Loucy (cell line): ENCODE measurements at regions not wholly inside any gene's neighbourhood (a gene's known extent, or its start where the extent isn't known, plus 50 kb on each side); places are given as distances from the start of the nearest gene placed in this dataset.

ENCODE experiments used
- H2AFZ ChIP-seq: fragments of 200-600 bp; sonication (generic); 2 replicates; pipeline ENCODE4 v1.6.0; 2016; ENCODE audit warnings: antibody characterized with exemption, mild to moderate bottlenecking, low read length, moderate library complexity
- H3F3A ChIP-seq: fragments of 200-600 bp; 2 replicates; pipeline ENCODE4 v1.6.0; 2016; ENCODE audit warnings: antibody characterized with exemption, low read depth, mild to moderate bottlenecking
- H3K27me3 ChIP-seq: fragments of 200-600 bp; sonication (generic); 2 replicates; pipeline ENCODE4 v1.6.1; 2014; ENCODE audit warnings: low read length, mild to moderate bottlenecking; ENCODE audit not compliant: insufficient read depth, poor library complexity, severe bottlenecking
- H3K36me3 ChIP-seq: fragments of 200-600 bp; sonication (generic); 2 replicates; pipeline ENCODE4 v1.6.1; 2016; ENCODE audit warnings: low read length; ENCODE audit not compliant: insufficient read depth
- H3K4me1 ChIP-seq: fragments of 200-600 bp; sonication (generic); 2 replicates; pipeline ENCODE4 v1.5.1; 2014; ENCODE audit warnings: low read length, mild to moderate bottlenecking; ENCODE audit not compliant: insufficient read depth, poor library complexity, severe bottlenecking
- H3K4me2 ChIP-seq: fragments of 200-600 bp; sonication (generic); 2 replicates; pipeline ENCODE4 v1.6.0; 2014; ENCODE audit warnings: antibody characterized with exemption, low read length, low read depth, mild to moderate bottlenecking; ENCODE audit not compliant: poor library complexity, severe bottlenecking
- H3K4me3 ChIP-seq: fragments of 200-600 bp; sonication (generic); 2 replicates; pipeline ENCODE4 v1.5.1; 2014; ENCODE audit warnings: low read length, mild to moderate bottlenecking, mixed read lengths; ENCODE audit not compliant: poor library complexity, severe bottlenecking
- H3K79me2 ChIP-seq: fragments of 200-600 bp; sonication (generic); 2 replicates; pipeline ENCODE4 v1.6.1; 2014; ENCODE audit warnings: low read length; ENCODE audit not compliant: insufficient read depth
- H3K9ac ChIP-seq: fragments of 200-600 bp; sonication (generic); 2 replicates; pipeline ENCODE4 v1.6.0; 2014; ENCODE audit warnings: mild to moderate bottlenecking, low read depth, low read length, moderate library complexity; ENCODE audit not compliant: poor library complexity, severe bottlenecking
- H3K9me2 ChIP-seq: fragments of 200-600 bp; sonication (generic); replicated peaks from 2 replicates; pipeline ENCODE4 v1.6.1; 2016; ENCODE audit warnings: low read depth, low read length, mixed read lengths
- H3K9me3 ChIP-seq: fragments of 200-600 bp; sonication (generic); 2 replicates; pipeline ENCODE4 v1.6.1; 2014; ENCODE audit warnings: mild to moderate bottlenecking, antibody characterized with exemption, low read length, low read depth; ENCODE audit not compliant: insufficient read depth
- H4K20me1 ChIP-seq: fragments of 200-600 bp; sonication (generic); 2 replicates; pipeline ENCODE4 v1.6.0; 2014; ENCODE audit warnings: antibody characterized with exemption, low read length, mild to moderate bottlenecking; ENCODE audit not compliant: insufficient read depth, poor library complexity, severe bottlenecking
- EZH2phosphoT487 ChIP-seq: fragments of 200-600 bp; IDR thresholded peaks from 2 replicates; pipeline ENCODE4 v1.6.1; 2018; ENCODE audit warnings: antibody characterized with exemption, mild to moderate bottlenecking, moderate library complexity, borderline replicate concordance
- TF ChIP-seq, protein P1 (sequence below): fragments of 200-600 bp; sonication (generic); conservative IDR thresholded peaks from 2 replicates; pipeline ENCODE4 v1.5.1; 2014; ENCODE audit warnings: mild to moderate bottlenecking, antibody characterized with exemption, low read length

DNA sequence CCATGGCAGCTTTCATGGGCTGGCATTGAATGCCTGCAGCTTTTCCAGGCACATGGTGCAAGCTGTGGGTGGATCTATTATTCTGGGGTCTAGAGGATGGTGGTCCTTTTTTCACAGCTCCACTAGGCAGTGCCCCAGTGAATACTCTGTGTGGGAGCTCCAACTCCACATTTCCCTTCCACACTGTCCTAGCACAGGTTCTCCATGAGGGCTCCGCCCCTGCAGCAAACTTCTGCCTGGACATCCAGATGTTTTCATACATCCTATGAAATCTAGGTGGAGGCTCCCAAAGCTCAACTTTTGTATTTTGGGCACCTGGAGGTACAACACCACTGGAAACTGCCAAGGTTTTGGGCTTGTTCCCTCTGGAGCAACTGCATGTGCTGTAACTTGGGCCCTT lies 450.6 kb downstream of the LMO7 start:
- Histone ChIP-seq H3K4me1 (no peaks in the 10 kb centered on the region), H3K36me3 (no peaks in the 10 kb centered on the region), H3K27me3 (no peaks in the 10 kb centered on the region), H3F3A (no peaks in the 10 kb centered on the region), H3K4me3 (no peak overlapping the region), H4K20me1 (no peaks in the 10 kb centered on the region), H3K9ac (no peak overlapping the region), H3K9me3 (peaks cover 7% of the 10 kb centered on the region; the same call in 1 of the 2 replicates), H3K4me2 (no peak overlapping the region), H3K9me2 (no peaks in the 10 kb centered on the region), H2AFZ (no peak overlapping the region), H3K79me2 (no peaks in the 10 kb centered on the region)
- TF ChIP-seq, protein P1, sequence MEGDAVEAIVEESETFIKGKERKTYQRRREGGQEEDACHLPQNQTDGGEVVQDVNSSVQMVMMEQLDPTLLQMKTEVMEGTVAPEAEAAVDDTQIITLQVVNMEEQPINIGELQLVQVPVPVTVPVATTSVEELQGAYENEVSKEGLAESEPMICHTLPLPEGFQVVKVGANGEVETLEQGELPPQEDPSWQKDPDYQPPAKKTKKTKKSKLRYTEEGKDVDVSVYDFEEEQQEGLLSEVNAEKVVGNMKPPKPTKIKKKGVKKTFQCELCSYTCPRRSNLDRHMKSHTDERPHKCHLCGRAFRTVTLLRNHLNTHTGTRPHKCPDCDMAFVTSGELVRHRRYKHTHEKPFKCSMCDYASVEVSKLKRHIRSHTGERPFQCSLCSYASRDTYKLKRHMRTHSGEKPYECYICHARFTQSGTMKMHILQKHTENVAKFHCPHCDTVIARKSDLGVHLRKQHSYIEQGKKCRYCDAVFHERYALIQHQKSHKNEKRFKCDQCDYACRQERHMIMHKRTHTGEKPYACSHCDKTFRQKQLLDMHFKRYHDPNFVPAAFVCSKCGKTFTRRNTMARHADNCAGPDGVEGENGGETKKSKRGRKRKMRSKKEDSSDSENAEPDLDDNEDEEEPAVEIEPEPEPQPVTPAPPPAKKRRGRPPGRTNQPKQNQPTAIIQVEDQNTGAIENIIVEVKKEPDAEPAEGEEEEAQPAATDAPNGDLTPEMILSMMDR, result no peak
- no peak for TF ChIP-seq EZH2phosphoT487

DNA sequence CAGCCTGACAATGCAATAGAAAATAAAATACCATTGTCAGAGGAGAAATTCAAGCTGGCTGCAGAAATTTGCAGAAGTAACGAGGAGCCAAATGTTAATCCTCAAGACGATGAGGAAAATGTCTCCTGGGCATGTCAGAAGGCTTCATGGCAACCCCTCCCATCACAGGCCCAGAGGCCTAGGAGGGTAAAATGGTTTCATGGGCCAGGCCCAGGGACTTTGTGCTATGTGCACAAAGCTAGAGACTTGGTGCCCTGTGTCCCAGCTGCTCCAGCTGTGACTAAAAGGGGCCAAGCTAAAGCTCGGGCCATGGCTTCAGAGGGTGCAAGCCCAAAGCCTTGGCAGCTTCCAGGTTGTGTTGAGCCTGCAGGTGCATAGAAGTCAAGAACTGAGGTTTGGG lies 431.7 kb downstream of the LMO7 start:
- Histone ChIP-seq H3K9ac (no peak overlapping the region), H3K27me3 (no peaks in the 10 kb centered on the region), H3K9me3 (0 out of 2 replicates have a peak, but pooled peaks cover 8% of the 10 kb centered on the region), H3F3A (no peaks in the 10 kb centered on the region), H3K79me2 (no peaks in the 10 kb centered on the region), H3K36me3 (no peaks in the 10 kb centered on the region), H2AFZ (no peak overlapping the region), H4K20me1 (no peaks in the 10 kb centered on the region), H3K4me2 (no peak overlapping the region), H3K4me1 (no peaks in the 10 kb centered on the region), H3K9me2 (no peaks in the 10 kb centered on the region), H3K4me3 (no peak overlapping the region)
- no peak for TF ChIP-seq EZH2phosphoT487

DNA sequence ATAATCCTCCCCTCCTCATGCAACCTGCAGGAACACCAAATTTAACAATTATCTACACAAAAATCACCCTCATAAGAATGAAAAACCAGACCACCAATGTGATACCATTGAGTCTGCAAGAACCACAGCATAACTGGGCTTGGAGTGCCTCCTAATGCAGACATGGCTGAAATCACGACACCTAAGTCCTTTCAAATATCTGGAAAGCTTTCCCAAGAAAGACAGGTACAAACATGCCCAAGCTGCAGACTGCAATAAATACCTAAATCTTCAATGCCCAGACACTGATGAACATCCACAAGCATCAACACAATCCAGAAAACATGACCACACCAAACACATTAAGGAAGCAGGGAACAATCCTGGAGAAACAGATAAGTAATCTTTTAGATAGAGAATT lies 417.1 kb downstream of the LMO7 start:
- no peak overlapping the region for H3K9ac ChIP-seq

DNA sequence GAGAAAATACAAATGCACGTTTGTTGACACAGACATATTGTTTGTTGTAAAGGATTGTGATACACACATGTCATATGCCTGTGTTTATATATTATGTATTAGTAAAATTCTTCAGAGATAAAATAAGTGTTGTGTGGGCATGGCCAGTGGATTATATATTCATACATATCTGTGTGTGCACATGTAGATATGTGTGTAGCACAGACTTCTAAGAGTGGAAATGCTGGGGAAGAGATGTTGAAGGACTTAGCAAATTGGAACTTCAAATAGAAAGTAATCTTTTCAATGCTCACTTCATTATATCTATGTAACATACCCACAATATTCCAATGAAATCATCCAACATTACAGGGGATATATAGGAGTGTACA lies 413.2 kb downstream of the LMO7 start:
- H4K20me1 ChIP-seq, result no peaks in the 10 kb centered on the region
- no peaks in the 10 kb centered on the region for H3F3A ChIP-seq
- H3K36me3 ChIP-seq, result no peaks in the 10 kb centered on the region
- TF ChIP-seq EZH2phosphoT487, result no peak
- TF ChIP-seq, protein P1, result no peak
- H3K79me2 ChIP-seq, result no peaks in the 10 kb centered on the region
- no peaks in the 10 kb centered on the region for H3K9me3 ChIP-seq
- H3K4me1 ChIP-seq, result no peaks in the 10 kb centered on the region
- H3K9ac ChIP-seq, result no peak overlapping the region
- H3K9me2 ChIP-seq, result no peaks in the 10 kb centered on the region
- no peak overlapping the region for H3K4me2 ChIP-seq
- H3K27me3 ChIP-seq, result no peaks in the 10 kb centered on the region
- H3K4me3 ChIP-seq, result no peak overlapping the region
- no peak overlapping the region for H2AFZ ChIP-seq

More for the DNA sequence above, 417.1 kb downstream of the LMO7 start:
- H3K27me3 ChIP-seq, result no peaks in the 10 kb centered on the region
- H3K4me1 ChIP-seq, result no peaks in the 10 kb centered on the region
- no peaks in the 10 kb centered on the region for H3K36me3 ChIP-seq
- no peak overlapping the region for H3K4me2 ChIP-seq
- no peaks in the 10 kb centered on the region for H3K9me3 ChIP-seq
- no peaks in the 10 kb centered on the region for H4K20me1 ChIP-seq
- H2AFZ ChIP-seq, result no peak overlapping the region
- no peaks in the 10 kb centered on the region for H3K9me2 ChIP-seq
- no peaks in the 10 kb centered on the region for H3K79me2 ChIP-seq
- no peaks in the 10 kb centered on the region for H3F3A ChIP-seq
- no peak overlapping the region for H3K4me3 ChIP-seq
- TF ChIP-seq EZH2phosphoT487, result no peak
- TF ChIP-seq, protein P1, result no peak
